ENCODE measurements at regions not wholly inside any gene's neighbourhood (a gene's known extent, or its start where the extent isn't known, plus 50 kb on each side); places are given as distances from the start of the nearest gene placed in this dataset.
A peak's percentile ranks its signal among the peaks of the same experiment; 100 is the strongest.

- no peak for DNase-seq
These were observed 514.5 kb upstream of the FAM241A start for GRCh38 chr4:111630705-111631104.

GRCh38 chr4:111631215-111631999 is 513.8 kb upstream of the FAM241A start:
- DNase-seq = no peak

- DNase-seq = no peak
These were observed 512.6 kb upstream of the FAM241A start for GRCh38 chr4:111632641-111633151.

- DNase-seq = no peak
These were observed 511.5 kb upstream of the FAM241A start for GRCh38 chr4:111633663-111634266.

- DNase-seq = no peak
These were observed 509.6 kb upstream of the FAM241A start for GRCh38 chr4:111635646-111636045.

- no peak for DNase-seq
These were observed 508.2 kb upstream of the FAM241A start for GRCh38 chr4:111636961-111637585.

- no peak for DNase-seq
These were observed 506.0 kb upstream of the FAM241A start for GRCh38 chr4:111639120-111639690.

GRCh38 chr4:111639876-111640275 is 505.4 kb upstream of the FAM241A start:
- no peak for DNase-seq

GRCh38 chr4:111641813-111642579 is 503.3 kb upstream of the FAM241A start:
- peak; percentile 22 for DNase-seq

- DNase-seq = no peak
These were observed 497.2 kb upstream of the FAM241A start for GRCh38 chr4:111648056-111648455.

- no peak for DNase-seq
These were observed 495.9 kb upstream of the FAM241A start for GRCh38 chr4:111649308-111649707.

- DNase-seq = no peak
These were observed 495.1 kb upstream of the FAM241A start for GRCh38 chr4:111650146-111650545.

- no peak for DNase-seq
These were observed 494.6 kb upstream of the FAM241A start for GRCh38 chr4:111650674-111651086.

- DNase-seq = no peak
These were observed 493.0 kb upstream of the FAM241A start for GRCh38 chr4:111652236-111652635.

GRCh38 chr4:111652986-111653385 is 492.3 kb upstream of the FAM241A start:
- no peak for DNase-seq

- DNase-seq = no peak
These were observed 482.8 kb upstream of the FAM241A start for GRCh38 chr4:111662496-111662895.

- no peak for DNase-seq
These were observed 480.8 kb upstream of the FAM241A start for GRCh38 chr4:111664308-111664945.

- DNase-seq = no peak
These were observed 478.4 kb upstream of the FAM241A start for GRCh38 chr4:111666826-111667360.

- DNase-seq = no peak
These were observed 473.5 kb upstream of the FAM241A start for GRCh38 chr4:111671756-111672155.

- DNase-seq = no peak
These were observed 469.5 kb upstream of the FAM241A start for GRCh38 chr4:111675746-111676145.

GRCh38 chr4:111676533-111676932 is 468.7 kb upstream of the FAM241A start:
- DNase-seq = no peak
